Mesodermal cell (in vitro differentiated cells): ENCODE measurements at regions not wholly inside any gene's neighbourhood (a gene's known extent, or its start where the extent isn't known, plus 50 kb on each side); places are given as distances from the start of the nearest gene placed in this dataset.
"Not testable (repeated sequence)": the region's sequence is repeated elsewhere in the genome, so short reads cannot be mapped to it uniquely, and the experiment has no call there.

ENCODE experiments used
- H3K27ac ChIP-seq: 2 replicates; pipeline ENCODE4 v1.7.0; 2013; ENCODE audit warnings: mild to moderate bottlenecking, low read depth, low read length, moderate library complexity; ENCODE audit not compliant: severe bottlenecking
- H3K36me3 ChIP-seq: 2 replicates; pipeline ENCODE4 v1.7.1; 2013; ENCODE audit warnings: mild to moderate bottlenecking, low read length, moderate library complexity; ENCODE audit not compliant: control insufficient read depth, insufficient read depth
- H3K4me1 ChIP-seq: one replicate; pipeline ENCODE4 v1.7.1; 2013; ENCODE audit warnings: mild to moderate bottlenecking, low read length; ENCODE audit not compliant: insufficient read depth, control insufficient read depth, poor library complexity, severe bottlenecking
- H3K4me3 ChIP-seq: 2 replicates; pipeline ENCODE4 v1.7.0; 2013; ENCODE audit warnings: low read length, control low read depth, mild to moderate bottlenecking; ENCODE audit not compliant: insufficient read depth, poor library complexity, severe bottlenecking; ENCODE audit errors: extremely low read depth
- H3K9me3 ChIP-seq: 2 replicates; pipeline ENCODE4 v1.7.1; 2013; ENCODE audit warnings: mild to moderate bottlenecking, low read length, moderate library complexity; ENCODE audit not compliant: control insufficient read depth
- whole genome bisulfite sequencing, 2 experiments: methylation state at CpG; one replicate each; pipeline ENCODE4 v1.1.5; 2013; ENCODE audit warnings: missing lambda C conversion rate in 2 of 2; ENCODE audit not compliant: insufficient coverage in 2 of 2; 5-methylcytosine and 5-hydroxymethylcytosine counted together

DNA sequence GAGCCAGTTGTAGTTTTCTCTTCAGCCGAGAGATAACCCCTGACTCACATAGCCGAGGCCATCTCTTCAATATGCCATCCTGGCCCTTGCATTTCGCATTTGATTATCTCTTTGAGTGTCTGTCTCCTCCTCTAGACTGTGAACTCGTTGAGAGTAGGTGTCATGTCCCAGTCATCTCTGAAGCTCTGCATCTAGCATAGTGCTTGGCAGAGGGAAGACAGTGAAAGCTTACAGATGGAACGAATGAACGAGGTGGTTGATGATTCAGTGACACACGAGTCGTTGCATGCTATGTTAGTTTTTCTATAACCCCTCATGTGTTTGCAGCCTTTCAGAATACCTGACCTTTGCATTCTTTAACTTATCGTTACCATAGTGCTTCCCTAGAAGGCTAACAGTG, 59.9 kb upstream of the CYRIA start:
- H3K36me3 ChIP-seq, result no peaks in the 10 kb centered on the region
- no peak overlapping the region for H3K4me3 ChIP-seq
- no peak overlapping the region for H3K27ac ChIP-seq
- 75 to 76% methylated on average over 7 of the region's 9 CpGs for WGBS, 2 experiments
- H3K9me3 ChIP-seq, result no peaks in the 10 kb centered on the region
- no peaks in the 10 kb centered on the region for H3K4me1 ChIP-seq

DNA sequence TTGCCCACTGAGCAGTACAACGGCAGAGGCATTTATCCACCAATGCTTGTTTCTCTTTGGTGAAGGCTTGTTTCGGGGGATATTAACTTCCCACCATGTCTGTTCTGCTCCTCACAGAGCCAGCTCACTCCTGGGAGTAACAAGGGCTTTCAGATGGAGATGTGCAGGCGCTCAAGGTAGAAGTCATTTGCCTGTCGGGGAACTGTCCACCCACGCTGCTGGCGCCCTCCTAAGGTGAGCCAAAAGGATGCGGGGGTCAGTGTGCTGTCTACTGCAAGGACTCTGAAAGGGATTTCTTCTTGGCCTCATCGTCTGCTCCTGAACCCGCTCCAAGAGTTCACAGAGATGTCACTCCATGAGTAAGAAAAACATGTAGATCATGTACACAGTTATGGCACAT, 57.0 kb upstream of the CYRIA start:
- H3K9me3 ChIP-seq, result no peaks in the 10 kb centered on the region
- WGBS, 2 experiments, result 66 to 67% methylated on average over 7 to 9 of the region's 9 CpGs
- no peaks in the 10 kb centered on the region for H3K36me3 ChIP-seq
- H3K4me3 ChIP-seq, result no peak overlapping the region
- no peak overlapping the region for H3K27ac ChIP-seq
- H3K4me1 ChIP-seq, result no peaks in the 10 kb centered on the region

DNA sequence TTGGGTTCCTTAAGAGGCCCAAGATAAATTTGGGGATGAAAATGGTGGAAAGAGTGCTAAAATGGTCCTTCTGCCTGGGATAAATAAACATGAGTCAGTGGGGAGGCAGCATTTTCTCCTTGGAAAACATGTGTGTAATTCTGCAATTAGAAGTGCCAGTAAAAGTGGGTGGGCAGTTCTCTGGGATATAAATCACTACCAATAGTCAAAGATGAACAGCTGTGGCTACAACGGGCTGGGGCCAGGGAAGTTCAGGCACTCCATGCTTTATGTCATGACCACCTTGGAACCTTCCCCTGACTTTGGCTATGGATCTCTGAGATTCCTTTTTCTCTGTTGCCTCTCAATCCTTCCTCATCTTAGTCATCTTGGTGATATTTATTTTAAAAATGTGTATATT, 56.5 kb upstream of the CYRIA start:
- Histone ChIP-seq H3K4me3 (no peak overlapping the region), H3K27ac (no peak overlapping the region), H3K9me3 (no peaks in the 10 kb centered on the region), H3K4me1 (no peaks in the 10 kb centered on the region), H3K36me3 (no peaks in the 10 kb centered on the region)
- WGBS, 2 experiments, result 67 to 71% methylated on average over 1 of the region's 1 CpG

- WGBS, 2 experiments, result 91 to 100% methylated on average over 2 to 4 of the region's 4 CpGs
- H3K4me1 ChIP-seq, H3K27ac ChIP-seq, H3K9me3 ChIP-seq, H3K4me3 ChIP-seq, H3K36me3 ChIP-seq: not testable (repeated sequence)
Observed at GRCh38 chr2:16721529-16721928, 55.9 kb upstream of the CYRIA start.

GRCh38 chr2:16720737-16721136, 55.1 kb upstream of the CYRIA start:
- WGBS, 2 experiments, result 80 to 100% methylated on average over 2 to 3 of the region's 3 CpGs
- not testable (repeated sequence) for H3K9me3 ChIP-seq, H3K4me3 ChIP-seq, H3K27ac ChIP-seq, H3K36me3 ChIP-seq, H3K4me1 ChIP-seq

DNA sequence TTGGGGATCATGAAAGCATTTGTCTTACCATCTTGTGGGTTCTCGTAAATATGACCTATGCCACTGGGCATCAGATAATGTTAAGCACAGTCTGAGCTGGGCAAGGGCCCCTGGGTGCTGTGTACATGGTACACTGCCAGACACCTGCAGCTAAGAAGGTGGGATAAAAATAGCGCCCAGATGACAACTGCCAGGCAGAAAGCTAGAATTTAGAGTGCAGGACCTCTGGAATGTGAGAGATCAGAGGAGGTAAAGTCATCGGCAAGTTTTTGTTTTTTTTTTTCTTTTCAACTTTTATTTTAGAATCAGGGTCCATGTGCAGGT, 53.8 kb upstream of the CYRIA start:
- Histone ChIP-seq H3K9me3 (no peaks in the 10 kb centered on the region), H3K4me1 (peaks cover 5% of the 10 kb centered on the region), H3K36me3 (no peaks in the 10 kb centered on the region), H3K27ac (no peak overlapping the region), H3K4me3 (no peak overlapping the region)
- WGBS, 2 experiments, result 90 to 100% methylated on average over 2 of the region's 3 CpGs

GRCh38 chr2:16718576-16719484, 53.2 kb upstream of the CYRIA start:
- 94 to 100% methylated on average over 2 to 7 of the region's 10 CpGs for WGBS, 2 experiments
- Histone ChIP-seq H3K27ac (no peak overlapping the region), H3K9me3 (no peaks in the 10 kb centered on the region), H3K4me3 (no peak overlapping the region), H3K4me1 (peaks cover 5% of the 10 kb centered on the region), H3K36me3 (no peaks in the 10 kb centered on the region)

- Histone ChIP-seq H3K4me3 (no peak overlapping the region), H3K9me3 (no peaks in the 10 kb centered on the region), H3K4me1 (peaks cover 5% of the 10 kb centered on the region), H3K36me3 (no peaks in the 10 kb centered on the region), H3K27ac (no peak overlapping the region)
- 65 to 79% methylated on average over 3 of the region's 3 CpGs for WGBS, 2 experiments
Observed at GRCh38 chr2:16717477-16717876, 51.8 kb upstream of the CYRIA start.

DNA sequence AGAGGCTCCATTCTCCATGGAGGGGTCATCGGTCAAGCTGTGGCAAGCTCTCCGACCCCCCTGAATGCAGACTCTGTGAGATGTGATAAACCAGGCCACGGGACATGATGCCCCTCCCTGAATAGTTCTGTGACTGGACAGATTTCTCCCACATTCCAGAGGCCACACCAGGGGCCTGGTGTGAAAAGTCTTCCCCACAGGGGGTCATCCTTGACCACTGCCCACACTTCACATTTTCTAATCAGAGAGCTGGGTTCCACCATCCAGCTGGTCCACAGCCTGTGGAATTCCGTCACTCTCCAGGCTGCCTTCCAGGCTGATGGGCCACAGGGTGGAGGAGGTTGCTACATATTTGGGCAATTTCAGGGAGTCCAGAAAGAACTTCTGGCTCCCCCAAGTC, 51.3 kb upstream of the CYRIA start:
- no peak overlapping the region for H3K4me3 ChIP-seq
- no peaks in the 10 kb centered on the region for H3K36me3 ChIP-seq
- 88 to 100% methylated on average over 2 to 3 of the region's 4 CpGs for WGBS, 2 experiments
- H3K9me3 ChIP-seq, result no peaks in the 10 kb centered on the region
- H3K4me1 ChIP-seq, result peaks cover 5% of the 10 kb centered on the region
- H3K27ac ChIP-seq, result no peak overlapping the region

- H3K9me3 ChIP-seq, result no peaks in the 10 kb centered on the region
- H3K27ac ChIP-seq, result no peak overlapping the region
- WGBS, 2 experiments, result 83 to 88% methylated on average over 2 to 5 of the region's 5 CpGs
- peaks cover 5% of the 10 kb centered on the region for H3K4me1 ChIP-seq
- no peaks in the 10 kb centered on the region for H3K36me3 ChIP-seq
- H3K4me3 ChIP-seq, result no peak overlapping the region
Observed at GRCh38 chr2:16716024-16716423, 50.4 kb upstream of the CYRIA start.
